ENCODE measurements at regions not wholly inside any gene's neighbourhood (a gene's known extent, or its start where the extent isn't known, plus 50 kb on each side); places are given as distances from the start of the nearest gene placed in this dataset.

DNA sequence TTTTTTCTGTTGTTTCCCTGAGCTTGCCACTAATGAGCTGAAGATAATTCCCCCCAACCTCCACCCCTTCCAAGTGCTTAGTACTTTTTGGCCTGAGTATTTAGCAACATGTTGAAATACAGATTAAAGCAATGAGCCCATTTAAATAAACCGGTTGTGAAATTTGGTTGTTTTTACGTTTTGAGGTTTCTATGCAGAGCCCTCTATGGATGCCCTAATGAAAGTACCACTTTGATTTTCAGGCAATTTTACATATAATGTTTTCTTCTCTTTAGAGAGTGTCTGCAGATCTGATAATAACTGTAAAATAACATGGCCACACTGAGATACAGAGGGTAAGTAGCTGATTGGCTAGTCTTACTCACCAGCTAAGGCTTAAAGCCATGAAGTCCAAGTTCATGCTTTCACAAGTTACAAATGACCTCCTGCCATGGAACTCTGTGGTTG is 139.4 kb upstream of the SLC7A14 start:
- no peaks in the 10 kb centered on the region for H3K4me1 Mint-ChIP-seq
- H3K36me3 Mint-ChIP-seq: no peaks in the 10 kb centered on the region
- ATAC-seq (ENCODE audit: low read depth) (no peak), DNase-seq (no peak)
- no peaks in the 10 kb centered on the region for H3K9me3 Mint-ChIP-seq
- no peak overlapping the region for H3K4me3 Mint-ChIP-seq
- H3K27me3 Mint-ChIP-seq: peaks cover 11% of the 10 kb centered on the region
- H3K27ac Mint-ChIP-seq: no peak overlapping the region
- POLR2A ChIA-PET: no interaction called here

DNA sequence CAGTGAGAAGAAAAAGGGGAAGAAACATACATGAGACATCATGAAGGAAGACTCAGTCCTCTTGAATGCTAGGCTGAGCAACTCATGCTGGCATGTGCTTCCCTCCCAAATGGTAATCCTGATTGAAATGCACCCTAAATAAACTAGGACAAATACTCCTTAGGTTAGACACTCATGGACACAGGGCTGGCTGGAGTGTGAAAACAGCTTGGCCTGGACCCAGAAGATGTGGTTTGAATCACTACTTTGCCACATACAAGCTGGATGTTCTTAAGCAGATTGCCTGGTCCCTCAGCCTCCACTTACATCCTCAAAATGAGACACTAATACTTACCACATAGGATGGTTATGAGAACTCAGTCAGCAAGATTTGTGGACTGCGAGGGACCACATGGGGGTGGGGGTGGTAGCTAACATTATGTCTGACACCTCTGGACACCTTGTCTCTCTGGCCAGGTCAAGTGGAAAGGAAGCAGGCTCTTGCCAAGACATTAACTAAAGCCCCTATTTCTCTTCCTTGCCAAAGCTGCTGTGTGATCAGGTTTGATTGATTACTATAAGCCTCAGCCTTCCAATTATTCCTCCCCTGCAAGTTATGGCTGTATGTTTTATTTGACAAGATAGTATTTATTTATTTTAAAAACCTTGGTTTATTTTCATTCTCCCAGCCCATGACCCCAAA is 138.9 kb upstream of the SLC7A14 start:
- ATAC-seq (ENCODE audit: low read depth): no peak
- Mint-ChIP-seq H3K27me3 (peaks cover 11% of the 10 kb centered on the region), H3K27ac (no peak overlapping the region), H3K9me3 (no peaks in the 10 kb centered on the region), H3K36me3 (no peaks in the 10 kb centered on the region), H3K4me1 (no peaks in the 10 kb centered on the region), H3K4me3 (no peak overlapping the region)
- DNase-seq: no peak
- POLR2A ChIA-PET: no interaction called here

DNA sequence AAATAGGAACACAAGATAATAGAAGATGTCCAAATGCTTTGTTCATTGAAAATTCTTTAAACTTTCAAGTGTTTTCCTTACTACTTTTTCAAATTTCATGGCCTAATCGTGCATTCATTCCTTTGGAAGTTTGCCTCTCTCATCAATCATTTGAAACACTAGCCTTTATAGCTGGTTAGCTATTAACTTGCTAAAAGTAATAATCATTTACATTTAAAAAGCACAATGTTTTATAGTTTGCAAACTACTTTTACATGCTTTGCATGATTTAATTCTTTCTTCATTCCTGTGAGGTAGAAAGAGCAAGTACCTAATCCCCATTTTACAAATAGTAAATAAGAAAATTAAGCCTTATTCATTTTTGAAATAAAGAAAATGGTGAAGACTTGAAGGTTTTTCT is 137.4 kb upstream of the SLC7A14 start:
- POLR2A ChIA-PET: no interaction called here
- H3K9me3 Mint-ChIP-seq: peaks cover 2% of the 10 kb centered on the region
- no peak overlapping the region for H3K4me3 Mint-ChIP-seq
- peaks cover 9% of the 10 kb centered on the region for H3K27me3 Mint-ChIP-seq
- DNase-seq (no peak), ATAC-seq (ENCODE audit: low read depth) (no peak)
- no peak overlapping the region for H3K27ac Mint-ChIP-seq
- H3K36me3 Mint-ChIP-seq: no peaks in the 10 kb centered on the region
- H3K4me1 Mint-ChIP-seq: no peaks in the 10 kb centered on the region

GRCh38 chr3:170721563-170721962 is 135.7 kb upstream of the SLC7A14 start:
- ATAC-seq (ENCODE audit: low read depth) (no peak), DNase-seq (no peak)
- H3K27me3 Mint-ChIP-seq: peaks cover 12% of the 10 kb centered on the region
- POLR2A ChIA-PET: no interaction called here
- no peak overlapping the region for H3K27ac Mint-ChIP-seq
- no peaks in the 10 kb centered on the region for H3K4me1 Mint-ChIP-seq
- no peak overlapping the region for H3K4me3 Mint-ChIP-seq
- H3K9me3 Mint-ChIP-seq: peaks cover 2% of the 10 kb centered on the region
- no peaks in the 10 kb centered on the region for H3K36me3 Mint-ChIP-seq

DNA sequence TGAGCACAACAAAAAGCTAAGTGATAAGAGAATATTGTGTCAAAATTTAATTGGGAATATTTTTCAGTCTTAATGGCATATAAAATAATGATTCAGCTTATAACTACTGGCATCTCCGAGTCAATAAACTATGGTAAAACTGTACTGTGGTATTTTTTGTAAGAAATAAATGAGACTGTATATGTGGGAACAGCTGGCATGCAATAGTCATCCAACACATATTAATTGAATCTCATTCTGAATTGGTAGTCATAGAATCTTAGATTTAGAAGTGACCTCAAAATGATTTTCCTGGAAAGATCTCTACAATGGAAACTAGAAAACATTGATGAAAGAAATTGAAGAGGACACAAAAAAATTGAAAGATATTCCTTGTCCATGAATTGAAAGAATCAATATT is 133.4 kb upstream of the SLC7A14 start:
- POLR2A ChIA-PET: no interaction called here
- ATAC-seq (ENCODE audit: low read depth): no peak
- DNase-seq: no peak
- Mint-ChIP-seq H3K36me3 (no peaks in the 10 kb centered on the region), H3K9me3 (peaks cover 2% of the 10 kb centered on the region), H3K27me3 (peaks cover 13% of the 10 kb centered on the region), H3K4me1 (no peaks in the 10 kb centered on the region), H3K4me3 (no peak overlapping the region), H3K27ac (no peak overlapping the region)

DNA sequence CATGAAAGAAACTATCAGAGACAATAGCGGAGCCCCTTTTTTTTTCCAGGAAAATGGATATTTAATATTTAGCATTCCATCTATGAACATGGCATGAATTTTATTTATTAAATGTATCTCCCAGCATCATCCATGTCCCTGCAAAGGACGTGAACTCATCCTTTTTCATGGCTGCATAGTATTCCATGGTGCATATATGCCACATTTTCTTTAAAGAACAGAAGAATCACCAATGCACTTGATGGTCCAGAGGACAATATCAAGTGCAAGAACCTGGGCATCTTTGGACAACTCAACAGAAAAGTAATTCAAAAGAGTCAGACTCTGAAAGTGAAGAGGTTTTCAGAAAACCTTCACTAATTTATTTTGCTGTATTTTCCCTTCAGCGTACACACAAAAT is 133.0 kb upstream of the SLC7A14 start:
- Mint-ChIP-seq H3K36me3 (no peaks in the 10 kb centered on the region), H3K4me1 (no peaks in the 10 kb centered on the region), H3K9me3 (peaks cover 2% of the 10 kb centered on the region), H3K4me3 (no peak overlapping the region), H3K27me3 (peaks cover 13% of the 10 kb centered on the region), H3K27ac (no peak overlapping the region)
- no peak for DNase-seq
- POLR2A ChIA-PET: no interaction called here
- no peak for ATAC-seq (ENCODE audit: low read depth)

DNA sequence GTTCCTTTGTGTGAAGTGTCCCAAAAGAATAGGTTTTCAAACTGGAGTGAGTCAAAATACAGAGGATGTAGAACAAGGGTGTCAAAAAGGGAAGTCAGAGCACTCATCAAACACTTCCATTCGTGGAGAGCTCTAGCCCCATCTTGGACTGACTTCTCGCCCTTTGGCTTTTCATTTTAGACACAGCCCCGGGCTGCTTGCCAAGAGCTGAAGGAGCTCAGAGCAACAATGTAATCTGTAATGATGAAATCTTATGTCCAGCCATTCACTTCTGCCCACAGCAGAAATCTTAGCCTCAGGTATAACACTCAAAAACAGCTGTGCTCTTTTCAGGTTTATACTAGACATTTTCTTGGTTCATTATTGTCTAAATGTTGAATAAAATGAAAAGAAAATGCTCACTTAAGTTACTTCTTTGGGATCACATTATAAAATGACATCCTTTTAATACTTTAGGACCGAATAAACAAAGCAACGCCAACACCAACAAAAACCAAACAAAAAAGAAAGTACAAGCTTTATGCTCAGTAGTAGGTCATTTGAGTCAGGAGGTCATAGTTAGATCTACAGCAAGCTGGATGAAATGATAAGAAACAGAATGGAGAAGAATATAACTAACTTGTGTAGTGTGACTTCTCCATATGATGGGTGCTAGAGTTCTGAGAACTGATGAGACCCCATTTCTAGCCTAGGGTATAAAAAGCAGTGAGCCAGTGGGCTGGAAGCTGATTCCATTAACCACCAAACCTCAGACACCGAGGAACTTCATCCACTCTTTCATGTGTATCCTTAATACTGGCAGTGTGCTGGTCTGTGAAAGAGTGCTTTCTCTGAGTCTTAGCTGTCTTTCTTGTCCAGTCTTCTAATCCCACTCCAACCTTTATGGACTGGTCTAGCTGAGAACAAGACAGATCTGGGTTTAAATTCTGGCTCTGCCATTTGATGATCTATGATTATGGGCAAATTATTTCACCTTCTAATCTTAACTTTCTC is 131.8 kb upstream of the SLC7A14 start:
- DNase-seq (no peak), ATAC-seq (ENCODE audit: low read depth) (no peak)
- POLR2A ChIA-PET: no interaction called here
- Mint-ChIP-seq H3K27ac (no peak overlapping the region), H3K27me3 (peaks cover 16% of the 10 kb centered on the region), H3K9me3 (peaks cover 2% of the 10 kb centered on the region), H3K4me1 (no peaks in the 10 kb centered on the region), H3K4me3 (no peak overlapping the region), H3K36me3 (no peaks in the 10 kb centered on the region)

GRCh38 chr3:170716172-170716805 is 130.4 kb upstream of the SLC7A14 start:
- Mint-ChIP-seq H3K27me3 (peaks cover 14% of the 10 kb centered on the region), H3K4me1 (no peaks in the 10 kb centered on the region), H3K36me3 (no peaks in the 10 kb centered on the region), H3K9me3 (peaks cover 2% of the 10 kb centered on the region), H3K27ac (no peak overlapping the region), H3K4me3 (no peak overlapping the region)
- no peak for ATAC-seq (ENCODE audit: low read depth)
- POLR2A ChIA-PET: no interaction called here
- no peak for DNase-seq

- no peak overlapping the region for H3K27ac Mint-ChIP-seq
- peaks cover 4% of the 10 kb centered on the region for H3K9me3 Mint-ChIP-seq
- H3K4me3 Mint-ChIP-seq: no peak overlapping the region
- no peak for DNase-seq
- no peaks in the 10 kb centered on the region for H3K36me3 Mint-ChIP-seq
- POLR2A ChIA-PET: no interaction called here
- H3K4me1 Mint-ChIP-seq: no peaks in the 10 kb centered on the region
- no peak for ATAC-seq (ENCODE audit: low read depth)
- H3K27me3 Mint-ChIP-seq: peaks cover 11% of the 10 kb centered on the region
Observed at GRCh38 chr3:170714562-170715535, 129.0 kb upstream of the SLC7A14 start.

DNA sequence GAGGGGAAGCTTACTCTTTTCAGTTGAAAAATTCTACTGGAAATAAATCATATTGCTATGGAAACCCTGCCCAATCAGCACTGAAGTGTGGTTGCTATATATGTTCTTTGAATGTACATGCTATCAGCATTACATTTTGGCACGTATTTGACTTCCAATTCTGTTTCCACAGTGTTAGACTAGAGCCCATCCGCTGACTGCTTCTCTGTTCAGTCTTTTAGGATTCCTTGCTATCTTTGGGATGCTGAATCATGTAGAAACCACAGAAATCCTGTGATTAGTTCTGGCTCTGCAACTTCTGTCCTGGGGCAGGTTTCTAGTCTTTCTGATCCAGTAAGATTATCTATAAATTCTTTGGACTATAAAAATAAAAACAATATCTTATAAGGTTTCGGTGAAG is 128.2 kb upstream of the SLC7A14 start:
- Mint-ChIP-seq H3K27me3 (peaks cover 11% of the 10 kb centered on the region), H3K27ac (no peak overlapping the region), H3K36me3 (no peaks in the 10 kb centered on the region), H3K4me1 (no peaks in the 10 kb centered on the region), H3K4me3 (no peak overlapping the region), H3K9me3 (peaks cover 5% of the 10 kb centered on the region)
- ATAC-seq (ENCODE audit: low read depth): no peak
- no peak for DNase-seq
- POLR2A ChIA-PET: no interaction called here

DNA sequence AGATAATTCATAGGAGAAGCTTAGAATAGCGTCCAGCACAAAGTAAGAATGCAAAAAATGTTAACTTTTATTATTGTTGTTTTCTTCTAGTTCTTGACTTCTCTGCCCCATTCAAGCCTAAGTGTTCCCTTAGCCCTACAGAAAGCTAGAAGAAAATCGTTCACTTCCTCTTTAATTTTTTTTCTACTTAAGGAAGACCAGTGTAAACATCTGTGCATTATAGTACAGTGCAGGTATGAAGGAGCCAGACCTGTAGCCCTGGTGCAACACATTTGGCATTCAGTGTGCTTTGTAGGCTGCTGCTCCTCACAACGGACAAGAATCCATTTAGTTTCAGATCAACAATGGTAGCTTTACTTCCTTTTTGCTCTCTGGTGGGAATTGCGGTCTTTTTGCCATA is 127.8 kb upstream of the SLC7A14 start:
- peaks cover 11% of the 10 kb centered on the region for H3K27me3 Mint-ChIP-seq
- H3K4me1 Mint-ChIP-seq: no peaks in the 10 kb centered on the region
- no peak overlapping the region for H3K4me3 Mint-ChIP-seq
- DNase-seq (no peak), ATAC-seq (ENCODE audit: low read depth) (no peak)
- POLR2A ChIA-PET: no interaction called here
- peaks cover 5% of the 10 kb centered on the region for H3K9me3 Mint-ChIP-seq
- no peak overlapping the region for H3K27ac Mint-ChIP-seq
- H3K36me3 Mint-ChIP-seq: no peaks in the 10 kb centered on the region

DNA sequence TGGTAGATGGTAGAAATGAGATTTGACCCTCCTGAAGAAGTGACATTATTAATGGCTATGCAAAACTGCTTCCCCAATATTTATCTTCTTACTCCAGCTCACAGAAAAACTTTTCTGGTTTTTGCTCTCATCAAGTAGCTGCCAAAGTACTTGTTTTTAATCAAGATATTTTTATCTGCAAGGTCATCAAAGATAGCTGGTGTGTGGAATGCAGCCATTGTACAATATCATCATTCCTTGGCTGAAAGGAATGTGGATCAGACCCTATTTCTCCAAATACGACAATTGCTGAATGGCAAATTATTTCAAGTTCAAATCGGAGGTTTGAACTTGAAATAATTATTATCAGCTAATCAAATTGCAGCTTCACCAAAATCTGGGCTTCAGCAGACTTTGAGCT is 126.9 kb upstream of the SLC7A14 start:
- H3K4me3 Mint-ChIP-seq: no peak overlapping the region
- H3K27ac Mint-ChIP-seq: no peak overlapping the region
- H3K27me3 Mint-ChIP-seq: peaks cover 11% of the 10 kb centered on the region
- no peaks in the 10 kb centered on the region for H3K36me3 Mint-ChIP-seq
- H3K9me3 Mint-ChIP-seq: peaks cover 4% of the 10 kb centered on the region
- DNase-seq (no peak), ATAC-seq (ENCODE audit: low read depth) (no peak)
- no peaks in the 10 kb centered on the region for H3K4me1 Mint-ChIP-seq
- POLR2A ChIA-PET: no interaction called here

GRCh38 chr3:170712336-170712735 is 126.5 kb upstream of the SLC7A14 start:
- Mint-ChIP-seq H3K4me3 (no peak overlapping the region), H3K27me3 (peaks cover 11% of the 10 kb centered on the region), H3K27ac (no peak overlapping the region), H3K4me1 (no peaks in the 10 kb centered on the region), H3K9me3 (peaks cover 4% of the 10 kb centered on the region), H3K36me3 (no peaks in the 10 kb centered on the region)
- no peak for ATAC-seq (ENCODE audit: low read depth)
- POLR2A ChIA-PET: no interaction called here
- DNase-seq: no peak
